Subcutaneous abdominal adipose tissue (tissue), 5 donors: ENCODE measurements at regions not wholly inside any gene's neighbourhood (a gene's known extent, or its start where the extent isn't known, plus 50 kb on each side); places are given as distances from the start of the nearest gene placed in this dataset.

Experiments
- H3K27ac ChIP-seq: one replicate; pipeline ENCODE4 v1.7.0; 2013; ENCODE audit warnings: low read depth, mild to moderate bottlenecking, inconsistent platforms, low read length, moderate library complexity
- H3K27me3 ChIP-seq, 5 donors: one replicate each; pipeline ENCODE4 v1.7.0; 2013; ENCODE audit warnings: low read length in 5 of 5, inconsistent platforms in 1 of 5; ENCODE audit not compliant: control insufficient read depth in 5 of 5, insufficient read depth in 4 of 5
- H3K36me3 ChIP-seq, 5 donors: one replicate each; pipeline ENCODE4 v1.7.0; 2013; ENCODE audit warnings: low read length in 5 of 5; ENCODE audit not compliant: control insufficient read depth in 5 of 5, insufficient read depth in 5 of 5
- H3K4me1 ChIP-seq, 5 donors: one replicate each; pipeline ENCODE4 v1.7.0; 2013; ENCODE audit warnings: low read length in 5 of 5, mild to moderate bottlenecking in 3 of 5, moderate library complexity in 1 of 5; ENCODE audit not compliant: control insufficient read depth in 5 of 5, insufficient read depth in 5 of 5
- H3K4me3 ChIP-seq, 5 donors: one replicate each; pipeline ENCODE4 v1.7.0; 2013; ENCODE audit warnings: low read length in 5 of 5, low read depth in 1 of 5
- H3K9ac ChIP-seq, 5 donors: one replicate each; pipeline ENCODE4 v1.7.0; 2013; ENCODE audit warnings: low read length in 5 of 5, mild to moderate bottlenecking in 4 of 5, moderate library complexity in 3 of 5
- H3K9me3 ChIP-seq, 5 donors: one replicate each; pipeline ENCODE4 v1.7.0; 2013; ENCODE audit warnings: low read length in 5 of 5; ENCODE audit not compliant: control insufficient read depth in 5 of 5
- donor health status: healthy.
- donor health status: healthy.
- donor health status: healthy.
- donor health status: healthy.
- donor health status: healthy.

DNA sequence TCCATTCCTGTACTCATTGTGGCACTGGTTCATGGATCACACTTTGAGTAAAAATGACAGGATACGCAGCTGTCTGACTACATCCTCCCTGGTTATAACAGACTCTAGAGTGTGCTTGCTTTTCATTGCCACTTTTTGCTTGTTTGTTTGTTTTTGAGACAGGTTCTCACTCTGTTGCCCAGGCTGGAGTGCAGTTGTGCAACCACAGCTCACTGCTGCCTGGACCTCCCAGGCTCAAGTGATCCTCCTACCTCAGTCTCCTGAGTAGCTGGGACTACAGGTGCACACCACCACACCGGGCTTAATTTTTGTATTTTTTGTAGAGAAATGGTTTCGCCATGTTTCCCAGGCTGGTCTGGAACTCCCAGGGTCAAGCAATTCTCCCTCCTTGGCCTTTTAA, 89.3 kb upstream of the ROBO2 start:
- H3K4me1 ChIP-seq: no peaks in the 10 kb centered on the region
- no peaks in the 10 kb centered on the region for H3K36me3 ChIP-seq
- no peaks in the 10 kb centered on the region for H3K27me3 ChIP-seq
- H3K4me3 ChIP-seq: no peak overlapping the region
- H3K9me3 ChIP-seq: no peaks in the 10 kb centered on the region
- no peak overlapping the region for H3K9ac ChIP-seq
- no peak overlapping the region for H3K27ac ChIP-seq

GRCh38 chr3:76954412-76954811, 85.5 kb upstream of the ROBO2 start:
- no peak overlapping the region for H3K27ac ChIP-seq
- H3K4me3 ChIP-seq: no peak overlapping the region
- no peaks in the 10 kb centered on the region for H3K36me3 ChIP-seq
- H3K4me1 ChIP-seq: no peaks in the 10 kb centered on the region
- H3K9ac ChIP-seq: no peak overlapping the region
- no peaks in the 10 kb centered on the region for H3K9me3 ChIP-seq
- H3K27me3 ChIP-seq: no peaks in the 10 kb centered on the region

DNA sequence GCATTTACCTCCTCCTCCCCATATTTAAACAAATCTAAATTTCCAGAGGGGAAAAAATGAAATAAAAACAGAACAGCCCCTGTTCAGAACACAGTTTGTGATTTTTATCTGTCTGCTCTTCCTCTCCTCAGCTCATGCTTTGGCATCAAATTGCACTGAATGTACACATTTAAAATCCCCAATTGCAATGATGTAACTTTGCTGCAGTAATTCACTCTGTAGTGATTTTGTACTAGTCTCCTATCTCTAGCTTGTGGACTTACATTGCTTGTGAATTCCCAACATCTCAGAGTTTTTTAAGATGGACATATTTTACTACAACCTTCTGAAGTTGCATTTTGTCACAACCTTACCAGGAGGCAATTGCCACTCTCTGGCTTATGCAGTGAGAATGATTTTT, 81.6 kb upstream of the ROBO2 start:
- no peaks in the 10 kb centered on the region for H3K36me3 ChIP-seq
- H3K27ac ChIP-seq: no peak overlapping the region
- no peaks in the 10 kb centered on the region for H3K27me3 ChIP-seq

GRCh38 chr3:76958861-76959260, 81.0 kb upstream of the ROBO2 start:
- H3K27ac ChIP-seq: no peak overlapping the region

More for the DNA sequence above, 81.6 kb upstream of the ROBO2 start:
- Histone ChIP-seq H3K4me3 (no peak overlapping the region), H3K9me3 (no peaks in the 10 kb centered on the region), H3K9ac (no peak overlapping the region), H3K4me1 (no peaks in the 10 kb centered on the region)

GRCh38 chr3:76961284-76961683, 78.6 kb upstream of the ROBO2 start:
- H3K9me3 ChIP-seq: no peaks in the 10 kb centered on the region
- no peak overlapping the region for H3K9ac ChIP-seq
- H3K27ac ChIP-seq: no peak overlapping the region
- H3K4me3 ChIP-seq: no peak overlapping the region
- H3K27me3 ChIP-seq: no peaks in the 10 kb centered on the region
- H3K36me3 ChIP-seq: no peaks in the 10 kb centered on the region
- H3K4me1 ChIP-seq: no peaks in the 10 kb centered on the region

More at GRCh38 chr3:76958861-76959260, 81.0 kb upstream of the ROBO2 start:
- H3K27me3 ChIP-seq: no peaks in the 10 kb centered on the region
- no peaks in the 10 kb centered on the region for H3K9me3 ChIP-seq
- no peak overlapping the region for H3K4me3 ChIP-seq
- H3K9ac ChIP-seq: no peak overlapping the region
- no peaks in the 10 kb centered on the region for H3K4me1 ChIP-seq
- H3K36me3 ChIP-seq: no peaks in the 10 kb centered on the region

DNA sequence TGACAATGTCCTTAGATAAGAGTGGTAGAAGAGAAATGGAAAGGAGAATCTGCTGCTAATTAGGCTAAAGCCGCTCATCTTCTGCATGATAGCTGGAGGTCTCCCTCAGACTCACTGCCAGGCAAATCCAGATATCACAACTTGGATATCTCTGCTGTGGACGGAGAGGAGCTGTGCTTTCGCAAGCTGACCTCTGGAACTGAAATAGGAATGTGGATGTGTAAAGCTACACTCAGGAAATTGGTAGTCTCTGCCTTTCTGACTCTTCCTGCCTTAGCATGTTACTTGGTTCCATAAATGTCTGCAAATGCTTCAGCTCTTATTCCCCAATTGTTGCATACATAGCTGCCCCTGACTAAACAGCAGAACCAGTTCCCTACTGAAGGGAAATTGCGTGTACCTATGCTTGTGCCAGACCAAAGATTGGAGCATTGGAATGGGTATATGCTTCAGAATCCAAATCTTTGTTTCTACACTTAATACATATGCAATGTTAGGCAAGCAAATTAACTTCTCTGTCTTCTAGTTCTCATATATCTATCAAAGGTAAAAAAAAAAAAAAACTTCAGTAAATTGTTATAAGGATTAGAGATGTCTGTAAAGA, 74.7 kb upstream of the ROBO2 start:
- Histone ChIP-seq H3K4me1 (no peaks in the 10 kb centered on the region), H3K27ac (no peak overlapping the region), H3K36me3 (no peaks in the 10 kb centered on the region), H3K9ac (no peak overlapping the region), H3K27me3 (no peaks in the 10 kb centered on the region), H3K4me3 (no peak overlapping the region), H3K9me3 (no peaks in the 10 kb centered on the region)

DNA sequence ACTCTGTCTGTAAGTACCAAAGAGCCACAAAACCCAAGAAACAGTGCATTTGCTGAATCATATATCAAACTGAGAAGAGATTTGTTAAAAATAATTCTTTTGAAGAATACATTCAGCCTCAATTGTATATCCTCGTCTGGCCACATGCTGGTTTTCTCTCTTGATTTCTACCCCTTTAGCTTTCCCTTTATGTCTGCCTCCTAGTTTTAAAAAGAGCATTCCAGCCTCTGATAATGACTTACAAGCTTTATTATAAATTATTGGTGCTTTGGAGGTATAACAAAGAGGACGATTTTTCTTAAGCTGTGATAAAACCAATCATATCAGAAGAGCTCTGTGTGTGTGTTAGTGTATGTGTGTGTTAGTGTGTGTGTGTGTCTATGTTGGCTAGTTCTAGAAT, 70.4 kb upstream of the ROBO2 start:
- H3K4me3 ChIP-seq: no peak overlapping the region
- no peaks in the 10 kb centered on the region for H3K36me3 ChIP-seq
- no peaks in the 10 kb centered on the region for H3K27me3 ChIP-seq
- H3K4me1 ChIP-seq: no peaks in the 10 kb centered on the region
- no peaks in the 10 kb centered on the region for H3K9me3 ChIP-seq
- H3K27ac ChIP-seq: no peak overlapping the region
- no peak overlapping the region for H3K9ac ChIP-seq

- Histone ChIP-seq H3K36me3 (no peaks in the 10 kb centered on the region), H3K4me1 (no peaks in the 10 kb centered on the region), H3K27me3 (no peaks in the 10 kb centered on the region), H3K4me3 (no peak overlapping the region), H3K9ac (no peak overlapping the region), H3K27ac (no peak overlapping the region), H3K9me3 (no peaks in the 10 kb centered on the region)
Measured at GRCh38 chr3:76969996-76970615, 69.8 kb upstream of the ROBO2 start.

- Histone ChIP-seq H3K27ac (no peak overlapping the region), H3K4me3 (no peak overlapping the region), H3K9me3 (no peaks in the 10 kb centered on the region), H3K27me3 (no peaks in the 10 kb centered on the region), H3K9ac (no peak overlapping the region), H3K36me3 (no peaks in the 10 kb centered on the region), H3K4me1 (no peaks in the 10 kb centered on the region)
Measured at GRCh38 chr3:76972624-76973296, 67.1 kb upstream of the ROBO2 start.

DNA sequence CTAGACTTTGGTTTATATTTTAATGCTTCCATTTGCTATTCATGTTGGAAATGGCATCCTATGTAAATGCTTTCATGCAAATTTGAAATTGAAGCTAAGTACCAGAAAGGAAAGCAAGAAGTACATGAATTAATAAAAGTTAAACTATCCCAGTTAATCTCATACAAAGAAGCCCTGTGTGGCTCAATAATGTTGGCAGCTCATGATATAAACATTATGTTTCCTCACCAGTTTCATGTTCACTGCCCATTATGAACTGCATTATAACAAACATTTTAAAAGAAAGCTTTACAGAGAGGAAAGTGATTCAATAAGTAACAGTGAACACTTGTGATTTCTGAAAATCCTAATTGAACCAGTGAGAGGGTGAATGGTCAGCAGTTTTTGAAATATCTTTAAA, 62.9 kb upstream of the ROBO2 start:
- Histone ChIP-seq H3K27me3 (no peaks in the 10 kb centered on the region), H3K4me1 (no peaks in the 10 kb centered on the region), H3K27ac (no peak overlapping the region), H3K4me3 (no peak overlapping the region), H3K36me3 (no peaks in the 10 kb centered on the region), H3K9ac (no peak overlapping the region), H3K9me3 (no peaks in the 10 kb centered on the region)
